H1 (cell line): ENCODE measurements at regions not wholly inside any gene's neighbourhood (a gene's known extent, or its start where the extent isn't known, plus 50 kb on each side); places are given as distances from the start of the nearest gene placed in this dataset.

Experiments
- ATF2 ChIP-seq: IDR thresholded peaks from 2 replicates; pipeline ENCODE4 v1.6.1; 2012; ENCODE audit warnings: low read length, inconsistent platforms
- CEBPB ChIP-seq: IDR thresholded peaks from 2 replicates; pipeline ENCODE4 v1.6.1; 2012; ENCODE audit warnings: low read depth, low read length
- GTF2F1 ChIP-seq: IDR thresholded peaks from 2 replicates; pipeline ENCODE4 v1.6.1; 2012; ENCODE audit warnings: low read depth, low read length, improper control_type of control experiment, borderline replicate concordance
- KDM4A ChIP-seq: IDR thresholded peaks from one replicate; pipeline ENCODE4 v1.7.1; 2012; ENCODE audit warnings: low read depth, mild to moderate bottlenecking, moderate library complexity, low read length, inconsistent platforms; ENCODE audit not compliant: severe bottlenecking
- NANOG ChIP-seq: IDR thresholded peaks from 2 replicates; pipeline ENCODE4 v1.6.1; 2011; ENCODE audit warnings: low read length, low read depth, mild to moderate bottlenecking, inconsistent platforms; ENCODE audit not compliant: insufficient read depth, poor library complexity, severe bottlenecking
- TAF7 ChIP-seq: optimal IDR thresholded peaks from 2 replicates; pipeline ENCODE3; 2011; ENCODE audit warnings: low read depth, mild to moderate bottlenecking, inconsistent platforms, low read length, moderate library complexity, borderline replicate concordance

- peak; percentile 73 for TF ChIP-seq NANOG
- TF ChIP-seq ATF2: 0 out of 2 replicates have a peak, but pooled peaks have one; percentile 34
- no peak for TF ChIP-seq KDM4A
- 0 out of 2 replicates have a peak, but pooled peaks have one; percentile 12 for TF ChIP-seq CEBPB
- no peak for TF ChIP-seq GTF2F1
- no peak for TF ChIP-seq TAF7
Observed at GRCh38 chr7:24477398-24478136, 95.7 kb upstream of the PALS2 start (continued).
